Trophoblast cell (in vitro differentiated cells and primary cell): ENCODE measurements at regions not wholly inside any gene's neighbourhood (a gene's known extent, or its start where the extent isn't known, plus 50 kb on each side); places are given as distances from the start of the nearest gene placed in this dataset.

Experiments used
- DNase-seq, 2 donors: peaks; one replicate each; pipeline ENCODE4 v3.0.0-alpha.2; 2016
- H2AFZ ChIP-seq: 2 replicates; pipeline ENCODE4 v1.6.1; 2013; ENCODE audit warnings: low read length, moderate library complexity, mild to moderate bottlenecking; ENCODE audit not compliant: insufficient read depth, poor library complexity
- H2AK5ac ChIP-seq: 2 replicates; pipeline ENCODE4 v1.6.1; 2013; ENCODE audit warnings: mild to moderate bottlenecking, low read length
- H2BK120ac ChIP-seq: 2 replicates; pipeline ENCODE4 v1.6.1; 2013; ENCODE audit warnings: low read length, mild to moderate bottlenecking, moderate library complexity; ENCODE audit not compliant: insufficient read depth, poor library complexity
- H2BK12ac ChIP-seq: 2 replicates; pipeline ENCODE4 v1.6.1; 2013; ENCODE audit warnings: mild to moderate bottlenecking, low read length, moderate library complexity
- H2BK5ac ChIP-seq: 2 replicates; pipeline ENCODE4 v1.6.1; 2013; ENCODE audit warnings: low read length, low read depth, moderate library complexity, mild to moderate bottlenecking; ENCODE audit not compliant: poor library complexity
- H3K14ac ChIP-seq: 2 replicates; pipeline ENCODE4 v1.6.1; 2013; ENCODE audit warnings: mild to moderate bottlenecking, low read length
- H3K18ac ChIP-seq: 2 replicates; pipeline ENCODE4 v1.6.1; 2013; ENCODE audit warnings: mild to moderate bottlenecking, low read length
- H3K23ac ChIP-seq: 2 replicates; pipeline ENCODE4 v1.6.1; 2013; ENCODE audit warnings: low read length
- H3K27ac ChIP-seq: 2 replicates; pipeline ENCODE4 v1.5.1; 2013; ENCODE audit warnings: low read depth, mild to moderate bottlenecking, inconsistent platforms, low read length, moderate library complexity
- H3K27me3 ChIP-seq: 2 replicates; pipeline ENCODE4 v1.6.1; 2013; ENCODE audit warnings: inconsistent platforms, mild to moderate bottlenecking, low read length, moderate library complexity; ENCODE audit not compliant: insufficient read depth
- H3K36me3 ChIP-seq, 2 experiments: 1 replicate in 1 of 2; 2 replicates in 1 of 2; pipeline ENCODE4 v1.6.1; 2013; ENCODE audit warnings: low read length in 2 of 2, mild to moderate bottlenecking in 2 of 2, moderate library complexity in 1 of 2; ENCODE audit not compliant: insufficient read depth in 2 of 2, control insufficient read depth in 1 of 2
- H3K4ac ChIP-seq: 2 replicates; pipeline ENCODE4 v1.6.1; 2013; ENCODE audit warnings: low read depth, mild to moderate bottlenecking, low read length, moderate library complexity
- H3K4me1 ChIP-seq, 2 experiments: 1 replicate in 1 of 2; 2 replicates in 1 of 2; pipeline ENCODE4 v1.6.1; 2013; ENCODE audit warnings: low read length in 2 of 2, mild to moderate bottlenecking in 2 of 2, moderate library complexity in 1 of 2; ENCODE audit not compliant: insufficient read depth in 2 of 2, control insufficient read depth in 1 of 2
- H3K4me2 ChIP-seq: 2 replicates; pipeline ENCODE4 v1.6.1; 2013; ENCODE audit warnings: inconsistent platforms, mild to moderate bottlenecking, low read length, moderate library complexity
- H3K4me3 ChIP-seq: 2 replicates; pipeline ENCODE4 v1.5.1; 2013; ENCODE audit warnings: mild to moderate bottlenecking, low read depth, low read length, inconsistent platforms
- H3K79me1 ChIP-seq: one replicate; pipeline ENCODE4 v1.6.1; 2013; ENCODE audit warnings: low read length
- H3K79me2 ChIP-seq: 2 replicates; pipeline ENCODE4 v1.6.1; 2013; ENCODE audit warnings: low read length, mild to moderate bottlenecking; ENCODE audit not compliant: control insufficient read depth, insufficient read depth, poor library complexity
- H3K9ac ChIP-seq: 2 replicates; pipeline ENCODE4 v1.6.1; 2013; ENCODE audit warnings: mild to moderate bottlenecking, low read length
- H3K9me3 ChIP-seq: 2 replicates; pipeline ENCODE4 v1.6.1; 2013; ENCODE audit warnings: low read depth, mild to moderate bottlenecking, control low read depth, inconsistent platforms, low read length; ENCODE audit not compliant: insufficient read depth
- H4K12ac ChIP-seq: 2 replicates; pipeline ENCODE4 v1.6.1; 2013; ENCODE audit warnings: low read depth, mild to moderate bottlenecking, low read length, moderate library complexity
- H4K8ac ChIP-seq: 2 replicates; pipeline ENCODE4 v1.6.1; 2013; ENCODE audit warnings: low read depth, mild to moderate bottlenecking, low read length, moderate library complexity
- H4K91ac ChIP-seq: one replicate; pipeline ENCODE4 v1.6.1; 2013; ENCODE audit warnings: low read depth, mild to moderate bottlenecking, low read length, moderate library complexity
- WGBS: extraction: QIAGEN DNeasy Blood & Tissue Kit; methylation state at CpG from one replicate; pipeline ENCODE4 v1.1.7; 2013; ENCODE audit warnings: missing lambda C conversion rate; ENCODE audit not compliant: insufficient read length, insufficient coverage; ENCODE audit errors: extremely low coverage; 5-methylcytosine and 5-hydroxymethylcytosine counted together

- Histone ChIP-seq H4K12ac (no peak overlapping the region), H2BK5ac (no peak overlapping the region), H3K23ac (no peak overlapping the region), H3K4me1 (no peaks in the 10 kb centered on the region), H2AK5ac (no peak overlapping the region), H4K8ac (no peak overlapping the region), H2BK120ac (no peak overlapping the region), H3K79me2 (no peaks in the 10 kb centered on the region), H3K14ac (no peak overlapping the region), H3K4me2 (no peak overlapping the region), H3K9ac (no peak overlapping the region), H3K27ac (no peak overlapping the region), H3K18ac (no peak overlapping the region), H2BK12ac (no peak overlapping the region), H3K79me1 (no peaks in the 10 kb centered on the region), H4K91ac (no peak overlapping the region), H2AFZ (no peak overlapping the region), H3K4me3 (no peak overlapping the region), H3K9me3 (no peaks in the 10 kb centered on the region), H3K4ac (no peak overlapping the region), H3K27me3 (no peaks in the 10 kb centered on the region), H3K36me3 (no peaks in the 10 kb centered on the region)
- no peak for DNase-seq
- WGBS, result no CpG with 5 or more reads among the region's 8 CpGs
These were observed 157.7 kb upstream of the SLCO3A1 start for GRCh38 chr15:91695799-91696198.

- no CpG with 5 or more reads among the region's 3 CpGs for WGBS
- Histone ChIP-seq H4K12ac (no peak overlapping the region), H3K27ac (no peak overlapping the region), H3K4me2 (no peak overlapping the region), H3K4me3 (no peak overlapping the region), H3K14ac (no peak overlapping the region), H3K27me3 (no peaks in the 10 kb centered on the region), H3K9me3 (no peaks in the 10 kb centered on the region), H2BK5ac (no peak overlapping the region), H3K9ac (no peak overlapping the region), H3K79me1 (no peaks in the 10 kb centered on the region), H3K4me1 (no peaks in the 10 kb centered on the region), H2BK120ac (no peak overlapping the region), H3K36me3 (no peaks in the 10 kb centered on the region), H3K23ac (no peak overlapping the region), H2AK5ac (no peak overlapping the region), H3K79me2 (no peaks in the 10 kb centered on the region), H2BK12ac (no peak overlapping the region), H2AFZ (no peak overlapping the region), H4K8ac (no peak overlapping the region), H4K91ac (no peak overlapping the region), H3K4ac (no peak overlapping the region), H3K18ac (no peak overlapping the region)
- DNase-seq, result no peak
These were observed 156.5 kb upstream of the SLCO3A1 start for GRCh38 chr15:91696981-91697380.

GRCh38 chr15:91698241-91698640 lies 155.3 kb upstream of the SLCO3A1 start:
- Histone ChIP-seq H2BK12ac (no peak overlapping the region), H3K79me1 (no peaks in the 10 kb centered on the region), H3K27ac (no peak overlapping the region), H3K23ac (no peak overlapping the region), H3K9ac (no peak overlapping the region), H3K4me1 (no peaks in the 10 kb centered on the region), H3K27me3 (no peaks in the 10 kb centered on the region), H4K12ac (no peak overlapping the region), H3K9me3 (no peaks in the 10 kb centered on the region), H4K91ac (no peak overlapping the region), H2AFZ (no peak overlapping the region), H3K36me3 (no peaks in the 10 kb centered on the region), H4K8ac (no peak overlapping the region), H3K4me3 (no peak overlapping the region), H3K14ac (no peak overlapping the region), H2BK5ac (no peak overlapping the region), H3K18ac (no peak overlapping the region), H2BK120ac (no peak overlapping the region), H3K4me2 (no peak overlapping the region), H3K79me2 (no peaks in the 10 kb centered on the region), H3K4ac (no peak overlapping the region), H2AK5ac (no peak overlapping the region)
- WGBS, result no CpG with 5 or more reads among the region's 4 CpGs
- no peak for DNase-seq

GRCh38 chr15:91699741-91700140 lies 153.8 kb upstream of the SLCO3A1 start:
- H3K4ac ChIP-seq, result no peak overlapping the region
- H2BK12ac ChIP-seq, result no peak overlapping the region
- no peak overlapping the region for H2BK120ac ChIP-seq
- H3K36me3 ChIP-seq, result no peaks in the 10 kb centered on the region
- H3K14ac ChIP-seq, result no peak overlapping the region
- no peaks in the 10 kb centered on the region for H3K79me1 ChIP-seq
- no peak overlapping the region for H3K23ac ChIP-seq
- H4K91ac ChIP-seq, result no peak overlapping the region
- H3K18ac ChIP-seq, result no peak overlapping the region
- WGBS, result no CpG with 5 or more reads among the region's 1 CpG
- H2AK5ac ChIP-seq, result no peak overlapping the region
- no peak overlapping the region for H2AFZ ChIP-seq
- H3K27ac ChIP-seq, result no peak overlapping the region
- H3K79me2 ChIP-seq, result no peaks in the 10 kb centered on the region
- H4K8ac ChIP-seq, result no peak overlapping the region
- H3K4me3 ChIP-seq, result no peak overlapping the region
- no peaks in the 10 kb centered on the region for H3K9me3 ChIP-seq
- H3K9ac ChIP-seq, result no peak overlapping the region
- H4K12ac ChIP-seq, result no peak overlapping the region
- no peaks in the 10 kb centered on the region for H3K27me3 ChIP-seq
- H3K4me1 ChIP-seq, result no peaks in the 10 kb centered on the region
- no peak overlapping the region for H2BK5ac ChIP-seq
- no peak for DNase-seq
- H3K4me2 ChIP-seq, result no peak overlapping the region
